Dendritic cell treated with granulocyte-macrophage colony-stimulating factor and Interleukin-4, amounts not matched to agents 40 ng/mL and 50 ng/mL, for 4 days (primary cell): ENCODE measurements at regions not wholly inside any gene's neighbourhood (a gene's known extent, or its start where the extent isn't known, plus 50 kb on each side); places are given as distances from the start of the nearest gene placed in this dataset.
A peak's percentile ranks its signal among the peaks of the same experiment; 100 is the strongest.

ENCODE experiments used
- H3K27ac Mint-ChIP-seq: one replicate; pipeline ENCODE4 v1.8.0; 2022; ENCODE audit warnings: mild to moderate bottlenecking, mixed read lengths
- H3K27me3 Mint-ChIP-seq: one replicate; pipeline ENCODE4 v1.8.0; 2022; ENCODE audit warnings: mild to moderate bottlenecking, mixed read lengths
- H3K36me3 Mint-ChIP-seq: one replicate; pipeline ENCODE4 v1.8.0; 2022; ENCODE audit warnings: low read depth, mixed read lengths
- H3K4me1 Mint-ChIP-seq: one replicate; pipeline ENCODE4 v1.8.0; 2022; ENCODE audit warnings: low read depth, mixed read lengths
- H3K4me3 Mint-ChIP-seq: one replicate; pipeline ENCODE4 v1.8.0; 2022; ENCODE audit warnings: mild to moderate bottlenecking, moderate library complexity, mixed read lengths
- H3K9me3 Mint-ChIP-seq: one replicate; pipeline ENCODE4 v1.8.0; 2022; ENCODE audit warnings: mixed read lengths
- intact Hi-C: fragments of 100-400 bp; cut with micrococcal nuclease; formaldehyde crosslinking; loops from one replicate; pipeline ENCODE4 v1.15.0; 2022

- H3K4me1 Mint-ChIP-seq, result peaks cover 4% of the 10 kb centered on the region
- H3K36me3 Mint-ChIP-seq, result no peaks in the 10 kb centered on the region
- no peaks in the 10 kb centered on the region for H3K27me3 Mint-ChIP-seq
- intact Hi-C loops, result no loop called here
- H3K9me3 Mint-ChIP-seq, result peaks cover 7% of the 10 kb centered on the region
- H3K4me3 Mint-ChIP-seq, result no peak overlapping the region
- H3K27ac Mint-ChIP-seq, result no peak overlapping the region
Observed at GRCh38 chr5:143501310-143502044, 98.0 kb upstream of the NR3C1 start.

- Mint-ChIP-seq H3K4me1 (peaks cover 23% of the 10 kb centered on the region), H3K36me3 (no peaks in the 10 kb centered on the region), H3K27me3 (no peaks in the 10 kb centered on the region), H3K27ac (no peak overlapping the region), H3K9me3 (no peaks in the 10 kb centered on the region), H3K4me3 (no peak overlapping the region)
- intact Hi-C loops, result no loop called here
Observed at GRCh38 chr5:143499480-143500114, 96.1 kb upstream of the NR3C1 start.

- Mint-ChIP-seq H3K27me3 (no peaks in the 10 kb centered on the region), H3K36me3 (no peaks in the 10 kb centered on the region), H3K4me1 (peaks cover 27% of the 10 kb centered on the region), H3K27ac (no peak overlapping the region), H3K9me3 (no peaks in the 10 kb centered on the region), H3K4me3 (no peak overlapping the region)
- intact Hi-C loops, result no loop called here
Observed at GRCh38 chr5:143498821-143499220, 95.3 kb upstream of the NR3C1 start.

GRCh38 chr5:143497749-143498148, 94.3 kb upstream of the NR3C1 start:
- H3K4me1 Mint-ChIP-seq, result peaks cover 27% of the 10 kb centered on the region
- H3K27me3 Mint-ChIP-seq, result no peaks in the 10 kb centered on the region
- H3K36me3 Mint-ChIP-seq, result no peaks in the 10 kb centered on the region
- H3K4me3 Mint-ChIP-seq, result no peak overlapping the region
- H3K27ac Mint-ChIP-seq, result no peak overlapping the region
- intact Hi-C loops, result no loop called here
- no peaks in the 10 kb centered on the region for H3K9me3 Mint-ChIP-seq

- no peaks in the 10 kb centered on the region for H3K27me3 Mint-ChIP-seq
- no peaks in the 10 kb centered on the region for H3K36me3 Mint-ChIP-seq
- intact Hi-C loops, result no loop called here
- no peak overlapping the region for H3K27ac Mint-ChIP-seq
- peaks cover 27% of the 10 kb centered on the region for H3K4me1 Mint-ChIP-seq
- H3K4me3 Mint-ChIP-seq, result no peak overlapping the region
- H3K9me3 Mint-ChIP-seq, result no peaks in the 10 kb centered on the region
Observed at GRCh38 chr5:143496943-143497342, 93.5 kb upstream of the NR3C1 start.

GRCh38 chr5:143495821-143496275, 92.4 kb upstream of the NR3C1 start:
- peak overlapping the region; percentile 27 for H3K27ac Mint-ChIP-seq
- intact Hi-C loops, result no loop called here
- H3K36me3 Mint-ChIP-seq, result no peaks in the 10 kb centered on the region
- no peaks in the 10 kb centered on the region for H3K27me3 Mint-ChIP-seq
- H3K9me3 Mint-ChIP-seq, result no peaks in the 10 kb centered on the region
- H3K4me3 Mint-ChIP-seq, result no peak overlapping the region
- H3K4me1 Mint-ChIP-seq, result peaks cover 33% of the 10 kb centered on the region

GRCh38 chr5:143495110-143495509, 91.6 kb upstream of the NR3C1 start:
- no peak overlapping the region for H3K4me3 Mint-ChIP-seq
- H3K27ac Mint-ChIP-seq, result no peak overlapping the region
- H3K27me3 Mint-ChIP-seq, result no peaks in the 10 kb centered on the region
- intact Hi-C loops, result no loop called here
- no peaks in the 10 kb centered on the region for H3K36me3 Mint-ChIP-seq
- no peaks in the 10 kb centered on the region for H3K9me3 Mint-ChIP-seq
- H3K4me1 Mint-ChIP-seq, result peaks cover 33% of the 10 kb centered on the region

GRCh38 chr5:143494595-143494994, 91.1 kb upstream of the NR3C1 start:
- H3K36me3 Mint-ChIP-seq, result no peaks in the 10 kb centered on the region
- H3K9me3 Mint-ChIP-seq, result no peaks in the 10 kb centered on the region
- intact Hi-C loops, result no loop called here
- no peak overlapping the region for H3K4me3 Mint-ChIP-seq
- H3K27ac Mint-ChIP-seq, result no peak overlapping the region
- H3K27me3 Mint-ChIP-seq, result no peaks in the 10 kb centered on the region
- H3K4me1 Mint-ChIP-seq, result peaks cover 33% of the 10 kb centered on the region

GRCh38 chr5:143494162-143494561, 90.7 kb upstream of the NR3C1 start:
- Mint-ChIP-seq H3K27ac (no peak overlapping the region), H3K36me3 (no peaks in the 10 kb centered on the region), H3K9me3 (no peaks in the 10 kb centered on the region), H3K27me3 (no peaks in the 10 kb centered on the region), H3K4me1 (peaks cover 36% of the 10 kb centered on the region), H3K4me3 (no peak overlapping the region)
- intact Hi-C loops, result no loop called here

GRCh38 chr5:143492783-143493182, 89.3 kb upstream of the NR3C1 start:
- Mint-ChIP-seq H3K4me1 (peaks cover 38% of the 10 kb centered on the region), H3K4me3 (no peak overlapping the region), H3K36me3 (no peaks in the 10 kb centered on the region), H3K27me3 (no peaks in the 10 kb centered on the region), H3K9me3 (no peaks in the 10 kb centered on the region), H3K27ac (no peak overlapping the region)
- intact Hi-C loops, result no loop called here

GRCh38 chr5:143491646-143492045, 88.2 kb upstream of the NR3C1 start:
- H3K27ac Mint-ChIP-seq, result no peak overlapping the region
- H3K4me3 Mint-ChIP-seq, result no peak overlapping the region
- no peaks in the 10 kb centered on the region for H3K36me3 Mint-ChIP-seq
- no peaks in the 10 kb centered on the region for H3K27me3 Mint-ChIP-seq
- intact Hi-C loops, result no loop called here
- H3K4me1 Mint-ChIP-seq, result peaks cover 35% of the 10 kb centered on the region
- no peaks in the 10 kb centered on the region for H3K9me3 Mint-ChIP-seq

- intact Hi-C loops, result no loop called here
- no peak overlapping the region for H3K27ac Mint-ChIP-seq
- H3K36me3 Mint-ChIP-seq, result no peaks in the 10 kb centered on the region
- H3K27me3 Mint-ChIP-seq, result peaks cover 2% of the 10 kb centered on the region
- no peak overlapping the region for H3K4me3 Mint-ChIP-seq
- peaks cover 11% of the 10 kb centered on the region for H3K4me1 Mint-ChIP-seq
- no peaks in the 10 kb centered on the region for H3K9me3 Mint-ChIP-seq
Observed at GRCh38 chr5:143488381-143488780, 84.9 kb upstream of the NR3C1 start.

- Mint-ChIP-seq H3K9me3 (no peaks in the 10 kb centered on the region), H3K4me1 (peaks cover 16% of the 10 kb centered on the region), H3K36me3 (no peaks in the 10 kb centered on the region), H3K27ac (no peak overlapping the region), H3K4me3 (no peak overlapping the region), H3K27me3 (peaks cover 2% of the 10 kb centered on the region)
- intact Hi-C loops, result no loop called here
Observed at GRCh38 chr5:143484601-143485000, 81.1 kb upstream of the NR3C1 start.

GRCh38 chr5:143481697-143482531, 78.4 kb upstream of the NR3C1 start:
- Mint-ChIP-seq H3K27ac (no peak overlapping the region), H3K9me3 (no peaks in the 10 kb centered on the region), H3K4me3 (no peak overlapping the region), H3K4me1 (peaks cover 11% of the 10 kb centered on the region), H3K27me3 (peaks cover 2% of the 10 kb centered on the region), H3K36me3 (no peaks in the 10 kb centered on the region)
- intact Hi-C loops, result no loop called here
